DMS153 treated with DMSO at 0.1 percent for 48 hours (cell line): ENCODE measurements at regions not wholly inside any gene's neighbourhood (a gene's known extent, or its start where the extent isn't known, plus 50 kb on each side); places are given as distances from the start of the nearest gene placed in this dataset.

Source experiments
- DNase-seq: peaks from one replicate; lab custom pipeline; 2025; ENCODE audit not compliant: unreplicated experiment; lab: John Stamatoyannopoulos, UW

GRCh38 chr6:37105148-37106050 is 64.6 kb upstream of the PIM1 start:
- DNase-seq = no peak

GRCh38 chr6:37106051-37106363 is 63.9 kb upstream of the PIM1 start:
- no peak for DNase-seq

- DNase-seq = no peak
These were observed 63.4 kb upstream of the PIM1 start for GRCh38 chr6:37106554-37106953.

- no peak for DNase-seq
These were observed 62.9 kb upstream of the PIM1 start for GRCh38 chr6:37106982-37107491.

- no peak for DNase-seq
These were observed 60.0 kb upstream of the PIM1 start for GRCh38 chr6:37109714-37110499.

- no peak for DNase-seq
These were observed 59.2 kb upstream of the PIM1 start for GRCh38 chr6:37110500-37111461.

GRCh38 chr6:37113976-37114375 is 56.0 kb upstream of the PIM1 start:
- DNase-seq = no peak

- DNase-seq = no peak
These were observed 55.3 kb upstream of the PIM1 start for GRCh38 chr6:37114612-37115011.

GRCh38 chr6:37115236-37115895 is 54.6 kb upstream of the PIM1 start:
- no peak for DNase-seq

GRCh38 chr6:37116326-37116725 is 53.6 kb upstream of the PIM1 start:
- DNase-seq = no peak

GRCh38 chr6:37119387-37119886 is 50.5 kb upstream of the PIM1 start:
- DNase-seq = no peak
